ENCODE measurements at regions not wholly inside any gene's neighbourhood (a gene's known extent, or its start where the extent isn't known, plus 50 kb on each side); places are given as distances from the start of the nearest gene placed in this dataset.

GRCh38 chr10:130631142-130632096 is 495.2 kb downstream of the GLRX3 start:
- Histone ChIP-seq H4K20me1 (ENCODE audit: insufficient read depth, low read length) (no peaks in the 10 kb centered on the region), H3K4me2 (ENCODE audit: low read length) (no peak overlapping the region), H3K9me3 (ENCODE audit: low read length) (no peaks in the 10 kb centered on the region), H3K27ac (ENCODE audit: low read depth, low read length, poor library complexity, severe bottlenecking) (no peak overlapping the region), H3K79me2 (ENCODE audit: insufficient read depth, low read depth, low read length) (no peaks in the 10 kb centered on the region), H3K36me3 (ENCODE audit: insufficient read depth, low read length) (no peaks in the 10 kb centered on the region), H2AFZ (ENCODE audit: low read length) (no peak overlapping the region), H3K4me1 (ENCODE audit: insufficient read depth, low read length, poor library complexity, severe bottlenecking) (no peaks in the 10 kb centered on the region), H3K4me3 (ENCODE audit: low read depth, low read length, poor library complexity, severe bottlenecking) (no peak overlapping the region), H3K9me2 (ENCODE audit: insufficient read depth, low read length) (no peaks in the 10 kb centered on the region)
- intact Hi-C loops (cut with micrococcal nuclease; ENCODE audit: unreplicated experiment) = no loop called here
- no TSS peak for BruUV-seq (replicated peaks)
- TF ChIP-seq EZH2phosphoT487 (IDR thresholded peaks at IDR 0.05; ENCODE audit: borderline replicate concordance, low read depth, low read length) (no peak), CTCF (conservative IDR thresholded peaks at IDR 0.05; ENCODE audit: low read length) (no peak)
- CTCF ChIA-PET (ENCODE audit: unreplicated experiment) = no interaction called here
- POLR2A ChIA-PET = no interaction called here
- no peak for DNase-seq (ENCODE audit: low spot score)

- H3K79me2 ChIP-seq (ENCODE audit: insufficient read depth, low read depth, low read length) = no peaks in the 10 kb centered on the region
- BruUV-seq (replicated peaks) = no TSS peak
- intact Hi-C loops (cut with micrococcal nuclease; ENCODE audit: unreplicated experiment) = no loop called here
Observed at GRCh38 chr10:130634816-130635215, 498.6 kb downstream of the GLRX3 start.

More at GRCh38 chr10:130634816-130635215, 498.6 kb downstream of the GLRX3 start:
- Histone ChIP-seq H3K27ac (ENCODE audit: low read depth, low read length, poor library complexity, severe bottlenecking) (no peak overlapping the region), H3K9me3 (ENCODE audit: low read length) (no peaks in the 10 kb centered on the region), H3K4me1 (ENCODE audit: insufficient read depth, low read length, poor library complexity, severe bottlenecking) (no peaks in the 10 kb centered on the region), H3K4me2 (ENCODE audit: low read length) (no peak overlapping the region), H3K9me2 (ENCODE audit: insufficient read depth, low read length) (no peaks in the 10 kb centered on the region), H3K4me3 (ENCODE audit: low read depth, low read length, poor library complexity, severe bottlenecking) (no peak overlapping the region), H4K20me1 (ENCODE audit: insufficient read depth, low read length) (no peaks in the 10 kb centered on the region), H3K36me3 (ENCODE audit: insufficient read depth, low read length) (no peaks in the 10 kb centered on the region), H2AFZ (ENCODE audit: low read length) (no peak overlapping the region)
- CTCF ChIA-PET (ENCODE audit: unreplicated experiment) = no interaction called here
- no peak for DNase-seq (ENCODE audit: low spot score)
- POLR2A ChIA-PET = no interaction called here
- TF ChIP-seq CTCF (conservative IDR thresholded peaks at IDR 0.05; ENCODE audit: low read length) = no peak
- no peak for TF ChIP-seq EZH2phosphoT487 (IDR thresholded peaks at IDR 0.05; ENCODE audit: borderline replicate concordance, low read depth, low read length)
